Neural cell (in vitro differentiated cells): ENCODE measurements at regions not wholly inside any gene's neighbourhood (a gene's known extent, or its start where the extent isn't known, plus 50 kb on each side); places are given as distances from the start of the nearest gene placed in this dataset.

Experiments
- H2AFZ ChIP-seq: fragments of 200-600, 300-800 bp; sonication (generic), shearing (Covaris generic); 2 replicates; pipeline ENCODE4 v1.6.0; 2014; ENCODE audit warnings: low read depth, mild to moderate bottlenecking, antibody characterized with exemption, low read length, moderate library complexity
- H3F3A ChIP-seq: fragments of 200-600 bp; shearing (Covaris generic); 2 replicates; pipeline ENCODE4 v1.6.1; 2016; ENCODE audit warnings: mild to moderate bottlenecking, moderate library complexity, mixed read lengths, antibody characterized with exemption, low read length; ENCODE audit not compliant: insufficient read depth, poor library complexity, severe bottlenecking
- H3K27ac ChIP-seq: fragments of 200-600, 300-800 bp; sonication (generic), shearing (Covaris generic); 2 replicates; pipeline ENCODE4 v1.5.1; 2014; ENCODE audit warnings: mild to moderate bottlenecking, low read length, moderate library complexity
- H3K27me3 ChIP-seq: fragments of 300-800, 200-600 bp; sonication (generic), shearing (Covaris generic); 2 replicates; pipeline ENCODE4 v1.6.0; 2014; ENCODE audit warnings: mild to moderate bottlenecking, low read depth, low read length, moderate library complexity; ENCODE audit not compliant: insufficient read depth
- H3K36me3 ChIP-seq: fragments of 300-800, 200-600 bp; sonication (generic), shearing (Covaris generic); 2 replicates; pipeline ENCODE4 v1.5.1; 2014; ENCODE audit warnings: mild to moderate bottlenecking, antibody characterized with exemption, low read length, moderate library complexity; ENCODE audit not compliant: insufficient read depth
- H3K4me2 ChIP-seq: fragments of 300-800, 200-600 bp; sonication (generic), shearing (Covaris generic); 2 replicates; pipeline ENCODE4 v1.6.0; 2014; ENCODE audit warnings: mild to moderate bottlenecking, low read length
- H3K4me3 ChIP-seq: fragments of 300-800, 200-600 bp; sonication (generic), shearing (Covaris generic); 2 replicates; pipeline ENCODE4 v1.5.1; 2014; ENCODE audit warnings: mild to moderate bottlenecking, low read length, moderate library complexity
- H3K79me2 ChIP-seq: fragments of 200-600 bp; shearing (Covaris generic); replicated peaks from 2 replicates; pipeline ENCODE4 v1.6.0; 2014; ENCODE audit warnings: mild to moderate bottlenecking, low read length, moderate library complexity; ENCODE audit not compliant: insufficient read depth
- H3K9ac ChIP-seq: fragments of 300-800, 200-600 bp; sonication (generic), shearing (Covaris generic); 2 replicates; pipeline ENCODE4 v1.6.1; 2016; ENCODE audit warnings: mild to moderate bottlenecking, low read length, mixed read lengths
- H3K9me2 ChIP-seq: fragments of 200-600 bp; shearing (Covaris generic); 2 replicates; pipeline ENCODE4 v1.6.1; 2016; ENCODE audit warnings: mild to moderate bottlenecking, low read length, mixed read lengths; ENCODE audit not compliant: insufficient read depth
- H3K9me3 ChIP-seq: fragments of 200-600, 300-800 bp; sonication (generic), shearing (Covaris generic); 2 replicates; pipeline ENCODE4 v1.6.1; 2016; ENCODE audit warnings: mild to moderate bottlenecking, mixed run types, low read length, moderate library complexity, mixed read lengths
- H4K20me1 ChIP-seq: fragments of 200-600 bp; shearing (Covaris generic); 2 replicates; pipeline ENCODE4 v1.6.1; 2016; ENCODE audit warnings: mild to moderate bottlenecking, mixed run types; ENCODE audit not compliant: insufficient read depth
- EP300 ChIP-seq: fragments of 450-650 bp; conservative IDR thresholded peaks from 2 replicates; pipeline ENCODE4 v1.6.1; 2014; ENCODE audit warnings: antibody characterized with exemption, mild to moderate bottlenecking, moderate library complexity; ENCODE audit not compliant: poor library complexity, severe bottlenecking
- EZH2 ChIP-seq: fragments of 200-600, 300-800 bp; shearing (Covaris generic), sonication (generic); IDR thresholded peaks from 2 replicates; pipeline ENCODE4 v1.6.1; 2014; ENCODE audit warnings: antibody characterized with exemption, low read length, borderline replicate concordance, mild to moderate bottlenecking; ENCODE audit not compliant: insufficient read depth, poor library complexity, severe bottlenecking
- MXI1 ChIP-seq: fragments of 450-650 bp; conservative IDR thresholded peaks from 2 replicates; pipeline ENCODE4 v1.6.1; 2014; ENCODE audit warnings: antibody characterized with exemption, mild to moderate bottlenecking; ENCODE audit not compliant: poor library complexity, severe bottlenecking
- POLR2AphosphoS5 ChIP-seq: IDR thresholded peaks from 2 replicates; pipeline ENCODE4 v1.6.1; 2012
- RAD21 ChIP-seq: fragments of 450-650 bp; conservative IDR thresholded peaks from 2 replicates; pipeline ENCODE4 v1.6.1; 2014; ENCODE audit warnings: antibody characterized with exemption, mild to moderate bottlenecking, moderate library complexity
- REST ChIP-seq: IDR thresholded peaks from 2 replicates; pipeline ENCODE4 v1.6.1; 2012; ENCODE audit warnings: borderline replicate concordance
- SMC3 ChIP-seq: fragments of 450-650 bp; conservative IDR thresholded peaks from 2 replicates; pipeline ENCODE4 v1.6.1; 2014; ENCODE audit warnings: antibody characterized with exemption, mild to moderate bottlenecking, moderate library complexity; ENCODE audit not compliant: poor library complexity
- TAF1 ChIP-seq: IDR thresholded peaks from 2 replicates; pipeline ENCODE4 v1.6.1; 2012; ENCODE audit warnings: low read depth
- TF ChIP-seq, protein P1 (sequence below): fragments of 450-650 bp; IDR thresholded peaks from 2 replicates; pipeline ENCODE4 v1.5.1; 2014; ENCODE audit warnings: antibody characterized with exemption, mild to moderate bottlenecking, moderate library complexity; ENCODE audit not compliant: poor library complexity, severe bottlenecking

DNA sequence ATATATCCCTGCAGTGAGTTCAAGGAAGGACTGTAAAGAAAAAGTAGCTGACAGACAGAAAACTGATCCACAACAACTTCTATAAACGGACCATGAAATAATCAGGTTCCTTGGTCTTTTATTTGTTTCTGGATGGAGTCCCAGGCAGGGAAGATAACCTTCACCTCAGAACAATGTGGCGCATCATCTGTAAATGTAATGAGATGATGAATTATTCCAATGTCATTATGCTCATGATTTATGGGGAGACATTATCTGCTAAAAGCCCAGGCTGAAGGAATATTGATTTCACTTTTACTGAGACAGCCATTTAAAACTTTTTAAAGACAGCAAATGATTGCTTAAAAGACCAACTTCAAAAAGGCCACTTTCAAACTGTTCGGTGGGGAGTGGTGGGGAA, 354.9 kb upstream of the ADAMTS9 start:
- Histone ChIP-seq H2AFZ (no peak overlapping the region), H3K79me2 (no peaks in the 10 kb centered on the region), H3K27me3 (no peaks in the 10 kb centered on the region)

DNA sequence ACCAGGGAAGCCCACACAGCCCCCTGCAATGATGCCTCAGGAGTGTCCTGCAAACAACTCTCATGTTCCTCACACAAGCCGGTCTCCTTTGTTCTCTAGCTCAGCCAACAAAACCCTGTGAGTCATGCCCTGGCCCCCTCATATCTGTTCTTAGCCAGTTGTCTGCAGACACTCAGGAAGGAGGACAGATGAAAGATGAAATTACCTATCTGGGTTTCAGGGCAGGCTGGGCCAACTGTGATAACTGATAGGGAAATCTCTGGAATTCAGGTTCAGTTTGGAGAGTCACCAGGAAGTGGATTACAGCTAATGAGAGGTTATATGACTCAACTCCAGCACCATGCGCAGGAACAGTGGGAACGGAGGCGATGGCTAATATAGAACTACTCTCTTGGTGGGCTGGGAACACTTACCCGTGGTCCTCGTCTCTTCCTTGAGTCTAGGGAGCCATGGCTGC, 352.0 kb upstream of the ADAMTS9 start:
- H3K4me2 ChIP-seq: no peak overlapping the region
- no peaks in the 10 kb centered on the region for H3K79me2 ChIP-seq
- no peak overlapping the region for H3K9ac ChIP-seq
- H2AFZ ChIP-seq: no peak overlapping the region
- no peaks in the 10 kb centered on the region for H4K20me1 ChIP-seq
- H3K36me3 ChIP-seq: no peaks in the 10 kb centered on the region
- H3F3A ChIP-seq: no peaks in the 10 kb centered on the region
- no peaks in the 10 kb centered on the region for H3K9me3 ChIP-seq
- H3K27ac ChIP-seq: no peak overlapping the region
- no peaks in the 10 kb centered on the region for H3K9me2 ChIP-seq
- no peaks in the 10 kb centered on the region for H3K27me3 ChIP-seq
- no peak overlapping the region for H3K4me3 ChIP-seq
- no peak for TF ChIP-seq TAF1
- no peak for TF ChIP-seq REST
- no peak for TF ChIP-seq POLR2AphosphoS5
- no peak for TF ChIP-seq EP300
- TF ChIP-seq SMC3: no peak
- no peak for TF ChIP-seq RAD21
- no peak for TF ChIP-seq EZH2
- TF ChIP-seq, protein P1, sequence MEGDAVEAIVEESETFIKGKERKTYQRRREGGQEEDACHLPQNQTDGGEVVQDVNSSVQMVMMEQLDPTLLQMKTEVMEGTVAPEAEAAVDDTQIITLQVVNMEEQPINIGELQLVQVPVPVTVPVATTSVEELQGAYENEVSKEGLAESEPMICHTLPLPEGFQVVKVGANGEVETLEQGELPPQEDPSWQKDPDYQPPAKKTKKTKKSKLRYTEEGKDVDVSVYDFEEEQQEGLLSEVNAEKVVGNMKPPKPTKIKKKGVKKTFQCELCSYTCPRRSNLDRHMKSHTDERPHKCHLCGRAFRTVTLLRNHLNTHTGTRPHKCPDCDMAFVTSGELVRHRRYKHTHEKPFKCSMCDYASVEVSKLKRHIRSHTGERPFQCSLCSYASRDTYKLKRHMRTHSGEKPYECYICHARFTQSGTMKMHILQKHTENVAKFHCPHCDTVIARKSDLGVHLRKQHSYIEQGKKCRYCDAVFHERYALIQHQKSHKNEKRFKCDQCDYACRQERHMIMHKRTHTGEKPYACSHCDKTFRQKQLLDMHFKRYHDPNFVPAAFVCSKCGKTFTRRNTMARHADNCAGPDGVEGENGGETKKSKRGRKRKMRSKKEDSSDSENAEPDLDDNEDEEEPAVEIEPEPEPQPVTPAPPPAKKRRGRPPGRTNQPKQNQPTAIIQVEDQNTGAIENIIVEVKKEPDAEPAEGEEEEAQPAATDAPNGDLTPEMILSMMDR: no peak

More for the DNA sequence above, 354.9 kb upstream of the ADAMTS9 start:
- no peaks in the 10 kb centered on the region for H3K9me2 ChIP-seq
- TF ChIP-seq SMC3 (no peak), TAF1 (no peak), RAD21 (no peak), MXI1 (no peak), POLR2AphosphoS5 (no peak), EZH2 (no peak), EP300 (no peak), REST (no peak)
- TF ChIP-seq, protein P1: no peak
- no peak overlapping the region for H3K4me3 ChIP-seq
- no peak overlapping the region for H3K4me2 ChIP-seq
- H3K27ac ChIP-seq: no peak overlapping the region
- H3K9me3 ChIP-seq: no peaks in the 10 kb centered on the region
- H3K9ac ChIP-seq: no peak overlapping the region
- no peaks in the 10 kb centered on the region for H3F3A ChIP-seq
- no peaks in the 10 kb centered on the region for H4K20me1 ChIP-seq
- no peaks in the 10 kb centered on the region for H3K36me3 ChIP-seq
